Osteocyte (in vitro differentiated cells): ENCODE measurements at regions not wholly inside any gene's neighbourhood (a gene's known extent, or its start where the extent isn't known, plus 50 kb on each side); places are given as distances from the start of the nearest gene placed in this dataset.

Experiments used
- DNase-seq: peaks from one replicate; pipeline ENCODE4 v3.0.0; 2021; ENCODE audit warnings: mixed read lengths; ENCODE audit not compliant: unreplicated experiment; ENCODE audit errors: extremely low spot score
- H3K27ac Mint-ChIP-seq: one replicate; pipeline ENCODE4 v1.8.0; 2021; ENCODE audit warnings: mild to moderate bottlenecking, mixed read lengths; ENCODE audit not compliant: unreplicated experiment
- H3K27me3 Mint-ChIP-seq: one replicate; pipeline ENCODE4 v1.8.0; 2021; ENCODE audit warnings: mixed read lengths; ENCODE audit not compliant: unreplicated experiment
- H3K36me3 Mint-ChIP-seq: one replicate; pipeline ENCODE4 v1.8.0; 2021; ENCODE audit warnings: mixed read lengths; ENCODE audit not compliant: unreplicated experiment
- H3K4me1 Mint-ChIP-seq: one replicate; pipeline ENCODE4 v1.8.0; 2021; ENCODE audit warnings: mixed read lengths; ENCODE audit not compliant: unreplicated experiment
- H3K4me3 Mint-ChIP-seq: one replicate; pipeline ENCODE4 v1.8.0; 2021; ENCODE audit warnings: mild to moderate bottlenecking, moderate library complexity, mixed read lengths; ENCODE audit not compliant: unreplicated experiment
- H3K9me3 Mint-ChIP-seq: one replicate; pipeline ENCODE4 v1.8.0; 2021; ENCODE audit warnings: mixed read lengths; ENCODE audit not compliant: unreplicated experiment
- TF ChIP-seq, protein P1 (sequence below): fragments of 200-600 bp; sonication (generic); IDR thresholded peaks from 2 replicates; pipeline ENCODE4 v1.5.0; 2021; ENCODE audit warnings: antibody characterized with exemption, mild to moderate bottlenecking, moderate library complexity

- TF ChIP-seq, protein P1, sequence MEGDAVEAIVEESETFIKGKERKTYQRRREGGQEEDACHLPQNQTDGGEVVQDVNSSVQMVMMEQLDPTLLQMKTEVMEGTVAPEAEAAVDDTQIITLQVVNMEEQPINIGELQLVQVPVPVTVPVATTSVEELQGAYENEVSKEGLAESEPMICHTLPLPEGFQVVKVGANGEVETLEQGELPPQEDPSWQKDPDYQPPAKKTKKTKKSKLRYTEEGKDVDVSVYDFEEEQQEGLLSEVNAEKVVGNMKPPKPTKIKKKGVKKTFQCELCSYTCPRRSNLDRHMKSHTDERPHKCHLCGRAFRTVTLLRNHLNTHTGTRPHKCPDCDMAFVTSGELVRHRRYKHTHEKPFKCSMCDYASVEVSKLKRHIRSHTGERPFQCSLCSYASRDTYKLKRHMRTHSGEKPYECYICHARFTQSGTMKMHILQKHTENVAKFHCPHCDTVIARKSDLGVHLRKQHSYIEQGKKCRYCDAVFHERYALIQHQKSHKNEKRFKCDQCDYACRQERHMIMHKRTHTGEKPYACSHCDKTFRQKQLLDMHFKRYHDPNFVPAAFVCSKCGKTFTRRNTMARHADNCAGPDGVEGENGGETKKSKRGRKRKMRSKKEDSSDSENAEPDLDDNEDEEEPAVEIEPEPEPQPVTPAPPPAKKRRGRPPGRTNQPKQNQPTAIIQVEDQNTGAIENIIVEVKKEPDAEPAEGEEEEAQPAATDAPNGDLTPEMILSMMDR = no peak
- H3K27me3 Mint-ChIP-seq = no peaks in the 10 kb centered on the region
- H3K4me1 Mint-ChIP-seq = peaks cover 19% of the 10 kb centered on the region
- H3K27ac Mint-ChIP-seq = no peak overlapping the region
- no peak overlapping the region for H3K4me3 Mint-ChIP-seq
- H3K9me3 Mint-ChIP-seq = peaks cover 18% of the 10 kb centered on the region
- H3K36me3 Mint-ChIP-seq = no peaks in the 10 kb centered on the region
- no peak for DNase-seq
Measured at GRCh38 chr21:19785941-19786340, 1212.3 kb upstream of the NCAM2 start.

GRCh38 chr21:19792004-19792403 is 1206.2 kb upstream of the NCAM2 start:
- TF ChIP-seq, protein P1 = no peak
- Mint-ChIP-seq H3K4me3 (no peak overlapping the region), H3K4me1 (no peaks in the 10 kb centered on the region), H3K27me3 (peaks cover 3% of the 10 kb centered on the region), H3K27ac (no peak overlapping the region), H3K9me3 (peaks cover 12% of the 10 kb centered on the region), H3K36me3 (no peaks in the 10 kb centered on the region)
- DNase-seq = no peak

DNA sequence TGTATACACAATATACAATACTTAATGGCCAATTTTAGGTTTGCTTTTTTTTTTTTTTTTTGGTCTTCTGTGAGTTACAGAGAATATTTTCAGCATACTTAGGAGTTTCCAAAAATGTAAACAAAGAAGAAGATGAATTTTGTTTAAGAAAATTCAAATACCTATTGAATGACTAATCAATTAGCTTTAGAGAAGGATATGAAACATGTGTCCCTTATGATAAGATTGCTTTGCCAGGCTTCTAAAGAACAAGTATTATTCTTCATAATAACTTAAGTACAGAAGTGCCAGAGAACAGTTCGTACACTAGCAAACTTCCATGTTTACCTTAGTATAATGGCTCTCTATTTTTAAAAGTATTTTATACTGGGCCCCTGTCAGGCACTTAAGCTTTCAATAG is 1191.0 kb upstream of the NCAM2 start:
- Mint-ChIP-seq H3K27ac (peak overlapping the region; percentile 41), H3K9me3 (peaks cover 4% of the 10 kb centered on the region), H3K27me3 (no peaks in the 10 kb centered on the region), H3K4me1 (peaks cover 23% of the 10 kb centered on the region), H3K36me3 (no peaks in the 10 kb centered on the region), H3K4me3 (no peak overlapping the region)
- DNase-seq = no peak
- TF ChIP-seq, protein P1 = no peak

DNA sequence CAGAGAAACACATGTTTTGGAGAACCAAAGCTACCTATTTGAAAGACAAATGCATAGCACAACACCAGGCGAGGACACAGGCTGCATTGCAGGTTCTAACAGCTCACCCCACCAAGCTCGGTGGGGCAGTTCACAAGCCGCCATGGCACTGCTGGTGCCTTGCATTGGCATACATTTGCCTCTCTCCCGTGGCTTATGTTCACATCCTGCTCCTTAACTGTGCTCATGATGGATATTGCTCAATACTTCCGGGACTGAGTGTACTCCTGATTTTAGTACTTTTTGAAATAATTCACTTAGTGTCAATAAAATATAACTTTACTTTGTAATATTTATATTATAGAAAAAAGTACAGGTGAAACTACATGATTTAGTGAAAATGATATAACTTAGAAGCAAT is 1187.4 kb upstream of the NCAM2 start:
- TF ChIP-seq, protein P1 = no peak
- DNase-seq = no peak
- Mint-ChIP-seq H3K27me3 (no peaks in the 10 kb centered on the region), H3K9me3 (peaks cover 17% of the 10 kb centered on the region), H3K4me3 (no peak overlapping the region), H3K4me1 (peaks cover 19% of the 10 kb centered on the region), H3K27ac (no peak overlapping the region), H3K36me3 (no peaks in the 10 kb centered on the region)

- DNase-seq = no peak
- TF ChIP-seq, protein P1 = no peak
- H3K27me3 Mint-ChIP-seq = no peaks in the 10 kb centered on the region
- H3K9me3 Mint-ChIP-seq = peaks cover 6% of the 10 kb centered on the region
- no peak overlapping the region for H3K4me3 Mint-ChIP-seq
- H3K36me3 Mint-ChIP-seq = no peaks in the 10 kb centered on the region
- H3K27ac Mint-ChIP-seq = no peak overlapping the region
- H3K4me1 Mint-ChIP-seq = no peaks in the 10 kb centered on the region
Measured at GRCh38 chr21:19830446-19830845, 1167.8 kb upstream of the NCAM2 start.
